Body of pancreas (tissue), 4 donors: ENCODE measurements at regions not wholly inside any gene's neighbourhood (a gene's known extent, or its start where the extent isn't known, plus 50 kb on each side); places are given as distances from the start of the nearest gene placed in this dataset.

Experiments used
- POLR2A ChIP-seq, 3 donors: fragments of 450-650 bp; IDR thresholded peaks; one replicate each; pipeline ENCODE4 v1.6.1; 2016; ENCODE audit warnings: antibody characterized with exemption in 3 of 3, mild to moderate bottlenecking in 2 of 3
- TF ChIP-seq, protein P1 (sequence below), 7 experiments: fragments of 450-650 bp in 4 of 7; fragments of 200-600 bp in 3 of 7; sonication (generic) in 3 of 7; IDR thresholded peaks; one replicate each; pipeline ENCODE4 v1.5.1; 2016 to 2019; ENCODE audit warnings: antibody characterized with exemption in 7 of 7

DNA sequence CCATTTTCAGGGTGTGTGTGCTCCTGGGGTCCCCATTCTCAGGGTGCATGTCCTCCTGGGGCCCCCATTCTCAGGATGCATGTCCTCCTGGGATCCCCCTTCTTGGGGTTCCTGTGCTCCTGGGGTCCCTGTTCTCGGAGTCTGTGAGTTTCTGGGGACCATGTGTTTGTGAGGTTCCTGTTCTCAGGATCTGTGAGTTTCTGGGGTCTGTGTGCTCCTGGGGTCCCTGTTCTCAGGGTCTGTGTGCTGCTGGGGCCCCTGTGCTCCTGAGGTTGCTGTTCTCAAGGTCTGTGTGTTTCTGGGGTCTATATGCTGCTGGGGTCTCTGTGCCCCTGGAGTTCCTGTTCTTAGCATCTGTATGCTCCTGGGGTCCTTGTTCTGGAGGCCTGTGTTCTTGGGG, 425.5 kb downstream of the GLRX3 start:
- TF ChIP-seq, protein P1, sequence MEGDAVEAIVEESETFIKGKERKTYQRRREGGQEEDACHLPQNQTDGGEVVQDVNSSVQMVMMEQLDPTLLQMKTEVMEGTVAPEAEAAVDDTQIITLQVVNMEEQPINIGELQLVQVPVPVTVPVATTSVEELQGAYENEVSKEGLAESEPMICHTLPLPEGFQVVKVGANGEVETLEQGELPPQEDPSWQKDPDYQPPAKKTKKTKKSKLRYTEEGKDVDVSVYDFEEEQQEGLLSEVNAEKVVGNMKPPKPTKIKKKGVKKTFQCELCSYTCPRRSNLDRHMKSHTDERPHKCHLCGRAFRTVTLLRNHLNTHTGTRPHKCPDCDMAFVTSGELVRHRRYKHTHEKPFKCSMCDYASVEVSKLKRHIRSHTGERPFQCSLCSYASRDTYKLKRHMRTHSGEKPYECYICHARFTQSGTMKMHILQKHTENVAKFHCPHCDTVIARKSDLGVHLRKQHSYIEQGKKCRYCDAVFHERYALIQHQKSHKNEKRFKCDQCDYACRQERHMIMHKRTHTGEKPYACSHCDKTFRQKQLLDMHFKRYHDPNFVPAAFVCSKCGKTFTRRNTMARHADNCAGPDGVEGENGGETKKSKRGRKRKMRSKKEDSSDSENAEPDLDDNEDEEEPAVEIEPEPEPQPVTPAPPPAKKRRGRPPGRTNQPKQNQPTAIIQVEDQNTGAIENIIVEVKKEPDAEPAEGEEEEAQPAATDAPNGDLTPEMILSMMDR (IDR thresholded peaks at IDR 0.05), result no peak
- no peak for TF ChIP-seq POLR2A (IDR thresholded peaks at IDR 0.05)
